ENCODE measurements at regions not wholly inside any gene's neighbourhood (a gene's known extent, or its start where the extent isn't known, plus 50 kb on each side); places are given as distances from the start of the nearest gene placed in this dataset.

DNA sequence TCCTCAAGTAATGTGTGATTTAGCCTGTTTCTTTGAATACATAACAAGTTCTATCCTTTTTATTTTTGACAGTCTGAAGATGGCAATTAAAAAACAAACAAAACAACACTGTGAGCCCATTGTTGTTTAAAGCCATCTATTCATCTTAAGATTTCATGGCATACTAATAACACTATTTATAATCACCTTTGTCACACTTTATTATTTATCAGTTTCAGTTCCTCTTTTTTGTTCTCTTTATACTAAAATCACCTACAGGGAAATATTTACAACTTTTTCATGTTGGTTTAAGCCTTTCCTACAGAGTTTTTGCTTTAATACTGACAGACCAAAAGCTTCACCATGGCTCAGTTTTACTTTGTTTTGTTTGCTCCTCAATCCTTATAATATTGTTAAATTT lies 247.4 kb upstream of the CTSO start:
- no peak for DNase-seq

DNA sequence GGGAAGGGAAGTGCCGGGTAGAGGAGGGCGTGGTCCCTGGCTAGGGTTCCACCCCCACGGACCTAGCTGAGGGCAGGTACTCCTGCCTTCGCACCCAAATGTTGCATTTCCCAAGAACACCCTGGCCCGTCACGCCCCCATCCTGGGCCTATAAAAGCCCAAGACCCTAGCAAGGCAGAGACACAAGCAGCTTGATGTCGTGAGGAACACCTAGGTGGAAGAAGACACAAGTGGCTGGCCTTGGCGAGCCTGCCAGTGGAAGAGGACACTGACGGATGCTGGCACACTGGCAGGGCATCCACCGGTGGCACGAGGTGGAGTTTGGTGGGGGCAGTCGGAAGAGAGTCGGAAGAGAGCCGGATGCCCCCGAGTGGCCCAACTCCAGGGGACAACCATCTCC lies 244.8 kb upstream of the CTSO start:
- DNase-seq: no peak

DNA sequence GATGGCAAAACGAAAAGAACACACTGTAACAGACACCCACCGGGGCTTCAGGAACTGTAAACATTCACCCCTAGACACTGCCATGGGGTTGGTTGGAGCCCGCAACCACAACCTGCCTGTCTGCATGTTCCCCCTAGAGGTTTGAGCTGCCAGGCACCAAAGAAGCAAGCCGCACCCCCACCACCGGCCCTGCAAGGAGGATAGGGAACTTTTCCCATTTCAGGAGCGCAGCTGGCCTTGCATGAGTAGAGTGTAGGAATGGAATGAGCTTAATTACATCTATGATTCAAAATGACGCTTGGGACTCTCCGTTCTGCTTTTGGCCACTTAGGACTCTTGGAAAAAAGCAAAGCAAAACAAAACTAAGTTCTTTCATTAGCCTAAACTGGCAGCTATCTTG lies 243.6 kb upstream of the CTSO start:
- DNase-seq: no peak

DNA sequence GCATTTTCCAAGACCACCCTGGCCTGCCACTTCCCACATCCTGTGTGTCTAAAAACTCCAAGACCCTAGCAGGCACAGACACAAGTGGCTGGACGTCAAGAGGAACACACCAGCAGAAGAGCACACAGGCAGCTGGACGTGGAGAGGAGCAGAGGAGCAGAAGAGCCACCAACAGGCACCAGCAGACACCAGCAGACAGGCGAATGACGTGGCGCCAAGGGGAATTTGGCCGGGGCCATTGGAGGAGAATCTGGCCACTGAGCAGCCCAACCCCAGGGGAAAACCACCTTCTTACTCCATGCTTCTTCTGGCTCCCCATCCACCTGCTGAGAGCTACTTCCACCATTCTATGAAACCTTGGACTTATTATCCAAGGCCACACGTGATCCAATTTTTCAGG lies 243.1 kb upstream of the CTSO start:
- no peak for DNase-seq

- DNase-seq: no peak
These were observed 242.2 kb upstream of the CTSO start for GRCh38 chr4:156195914-156196313.

DNA sequence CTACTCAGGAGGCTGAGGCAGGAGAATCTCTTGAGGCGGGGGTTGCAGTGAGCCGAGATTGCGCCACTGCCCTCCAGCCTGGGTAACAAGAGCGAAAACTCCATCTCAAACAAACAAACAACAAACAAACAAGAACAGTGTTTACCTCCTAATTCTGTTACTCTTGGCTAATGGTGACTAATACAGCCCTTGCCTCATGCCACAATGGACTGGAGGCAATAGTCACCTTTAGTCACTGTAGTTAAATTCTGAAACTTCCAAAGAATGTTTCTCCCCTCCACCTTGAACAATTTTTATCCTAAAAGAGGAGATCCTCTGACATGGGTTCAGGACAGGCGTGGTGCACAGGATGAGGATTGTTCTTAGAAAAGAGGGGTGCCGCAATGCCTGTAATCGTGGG lies 241.2 kb upstream of the CTSO start:
- no peak for DNase-seq

DNA sequence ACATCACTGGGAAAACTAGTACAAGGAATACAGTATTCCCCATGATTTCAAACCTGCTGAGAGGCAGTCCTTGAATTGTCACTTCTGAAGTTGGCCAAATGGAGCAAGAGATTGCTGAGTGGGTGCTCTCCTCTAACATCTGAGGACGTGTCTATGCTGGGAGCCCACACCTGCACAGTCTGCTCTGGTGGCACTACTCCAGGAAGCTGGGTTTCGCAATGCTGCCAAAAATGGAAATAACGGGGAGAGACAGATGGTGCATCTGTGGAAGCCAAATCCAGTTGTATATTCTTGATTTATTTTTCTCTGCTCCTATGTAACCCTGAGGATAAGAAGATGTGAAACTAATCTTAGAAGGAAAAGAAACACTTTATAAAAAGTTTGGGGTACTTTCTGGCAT lies 240.1 kb upstream of the CTSO start:
- no peak for DNase-seq

GRCh38 chr4:156193106-156193505 lies 239.4 kb upstream of the CTSO start:
- no peak for DNase-seq

- DNase-seq: no peak
These were observed 238.4 kb upstream of the CTSO start for GRCh38 chr4:156192033-156192432.

DNA sequence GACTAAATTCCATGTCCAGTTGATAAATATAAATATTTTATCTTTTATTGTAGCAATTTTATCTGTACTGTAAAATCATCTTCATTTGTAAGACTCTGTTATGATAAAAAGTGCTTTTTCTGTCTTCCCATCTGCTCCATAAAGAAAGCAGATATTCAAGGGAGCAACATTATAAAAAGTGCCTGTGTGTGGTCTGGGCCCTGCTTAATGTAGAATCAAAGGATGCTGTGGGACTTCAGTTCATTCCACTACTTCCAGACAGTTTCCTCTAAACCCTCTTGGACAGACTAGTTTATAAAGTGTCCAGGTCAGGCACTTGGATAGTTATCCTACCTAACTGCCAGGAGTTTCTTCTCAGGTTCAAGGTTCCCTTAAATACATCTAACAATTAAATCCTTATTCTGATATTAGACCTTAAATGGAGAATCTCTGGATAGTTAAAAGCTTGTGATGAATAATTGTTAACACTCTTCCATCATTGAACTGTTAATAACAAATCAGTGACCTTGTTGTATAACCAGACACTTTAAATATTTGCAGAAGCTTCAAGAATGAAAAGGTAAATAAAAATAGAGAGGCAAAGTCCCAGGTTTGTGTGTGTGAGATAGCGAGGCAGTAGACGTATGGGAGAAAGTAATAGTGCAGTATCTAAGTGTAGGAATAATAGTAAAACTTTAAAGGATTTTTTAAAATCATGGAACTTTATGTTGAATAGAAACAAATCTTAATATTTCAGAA lies 237.5 kb upstream of the CTSO start:
- DNase-seq: no peak

DNA sequence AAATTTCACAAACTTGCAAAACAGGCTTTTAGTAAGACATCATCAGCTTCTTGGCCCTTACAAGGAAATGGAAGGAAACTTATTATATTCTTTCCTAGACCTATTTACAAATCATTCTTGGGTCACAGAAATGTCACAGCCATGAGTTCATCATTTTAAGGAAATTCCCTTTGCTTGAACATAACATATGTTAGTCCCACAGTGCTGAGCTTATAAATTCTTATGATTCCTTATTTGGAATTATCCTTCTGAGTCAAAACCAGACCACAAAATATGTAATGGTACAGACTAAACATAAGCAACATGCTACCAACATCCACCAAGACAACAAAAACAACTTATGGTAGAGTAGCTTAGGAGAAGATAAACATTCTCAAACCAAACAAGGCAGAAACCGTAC lies 236.9 kb upstream of the CTSO start:
- DNase-seq: no peak

DNA sequence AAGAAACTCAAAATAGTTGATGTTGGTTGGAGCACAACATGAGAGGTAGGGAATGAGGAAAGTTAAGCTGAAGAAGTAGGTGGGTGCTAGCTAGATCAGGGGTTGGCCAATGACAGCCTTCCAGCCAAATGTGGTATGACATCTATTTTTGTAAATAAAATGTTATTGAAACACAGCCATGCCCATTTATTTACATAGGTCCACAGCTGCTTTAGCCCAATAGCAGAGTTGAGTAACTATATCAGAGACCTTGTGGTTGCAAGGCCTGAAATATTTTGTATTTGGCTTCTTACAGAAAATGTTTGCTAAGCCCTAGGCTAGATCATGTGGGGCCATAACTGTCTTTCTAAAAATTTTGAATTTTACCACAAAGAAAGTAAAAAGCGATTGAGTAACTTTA lies 234.9 kb upstream of the CTSO start:
- no peak for DNase-seq

DNA sequence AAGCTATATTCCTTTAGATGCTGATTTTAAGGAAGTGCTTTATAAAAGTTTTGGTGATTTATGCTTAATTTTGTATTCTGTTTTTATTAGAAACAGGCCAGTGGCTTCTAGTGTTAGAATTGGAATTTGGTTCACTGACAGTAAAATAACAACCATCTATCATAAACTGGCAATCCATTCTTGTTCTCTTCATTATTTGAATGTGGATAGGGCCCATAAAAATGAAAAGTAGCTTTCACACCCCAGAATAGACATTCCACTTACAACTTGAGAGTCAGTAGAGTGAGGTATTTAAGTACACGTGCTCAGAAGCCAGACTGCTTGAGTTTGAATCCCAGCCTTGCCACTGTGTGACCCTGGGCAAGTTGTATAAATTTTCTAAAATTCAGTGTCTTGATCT lies 232.4 kb upstream of the CTSO start:
- DNase-seq: no peak

GRCh38 chr4:156185514-156186055 lies 231.9 kb upstream of the CTSO start:
- no peak for DNase-seq

DNA sequence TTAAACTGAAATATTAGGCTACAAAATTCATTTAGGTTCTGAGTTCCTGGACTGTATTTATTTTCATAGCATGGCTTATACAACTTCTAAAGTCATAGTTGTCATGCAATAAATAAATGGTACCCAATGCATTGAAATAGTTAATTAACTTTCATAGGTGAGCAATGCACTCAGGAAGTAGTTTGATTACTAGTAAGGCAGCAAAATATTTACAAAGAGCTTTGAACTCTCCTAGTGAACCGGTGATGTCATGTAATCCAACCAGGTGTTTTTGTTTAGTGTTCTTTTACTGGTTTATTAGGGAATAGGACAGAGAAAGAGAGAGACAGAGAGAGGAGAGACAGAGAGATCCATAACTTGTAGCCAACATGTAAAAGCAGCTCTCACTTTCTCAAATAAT lies 228.6 kb upstream of the CTSO start:
- DNase-seq: no peak

- no peak for DNase-seq
These were observed 224.3 kb upstream of the CTSO start for GRCh38 chr4:156177941-156178340.

DNA sequence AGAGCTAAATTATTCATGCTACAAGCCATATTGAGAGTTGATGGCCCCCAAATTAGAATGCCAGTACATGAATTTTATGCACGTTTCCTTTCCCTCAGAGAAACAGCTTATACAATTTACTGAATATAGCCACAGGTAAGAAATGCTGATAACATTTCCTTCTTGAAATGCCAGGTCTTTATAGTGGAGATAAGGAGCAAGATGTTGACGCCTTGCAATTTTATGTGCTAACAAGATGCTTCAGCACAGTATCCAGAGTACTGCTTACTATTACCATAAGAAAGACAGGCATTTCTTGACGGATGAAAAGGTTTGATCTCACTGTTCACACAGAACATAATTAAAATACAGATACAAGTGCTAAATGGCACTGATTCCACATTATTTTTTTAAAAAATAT lies 223.2 kb upstream of the CTSO start:
- no peak for DNase-seq

- no peak for DNase-seq
These were observed 220.3 kb upstream of the CTSO start for GRCh38 chr4:156173937-156174336.

DNA sequence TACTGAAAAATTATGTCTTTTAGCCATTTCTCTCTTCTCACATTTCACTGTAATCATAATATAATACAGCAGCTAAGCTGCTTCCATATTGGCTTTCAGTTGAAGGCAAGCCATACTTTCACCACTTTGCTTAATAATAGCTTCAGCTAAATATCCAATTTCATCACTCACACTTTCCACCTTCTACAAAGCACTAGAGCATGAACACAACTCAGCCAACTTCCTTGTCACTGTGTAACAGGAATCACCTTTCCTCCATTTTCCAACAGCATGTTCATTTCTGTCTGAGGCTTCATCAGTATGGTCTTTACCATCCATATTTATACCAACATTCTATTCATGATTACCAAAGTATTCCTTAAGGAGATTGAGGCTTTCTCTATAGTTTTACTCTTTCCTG lies 219.8 kb upstream of the CTSO start:
- no peak for DNase-seq

DNA sequence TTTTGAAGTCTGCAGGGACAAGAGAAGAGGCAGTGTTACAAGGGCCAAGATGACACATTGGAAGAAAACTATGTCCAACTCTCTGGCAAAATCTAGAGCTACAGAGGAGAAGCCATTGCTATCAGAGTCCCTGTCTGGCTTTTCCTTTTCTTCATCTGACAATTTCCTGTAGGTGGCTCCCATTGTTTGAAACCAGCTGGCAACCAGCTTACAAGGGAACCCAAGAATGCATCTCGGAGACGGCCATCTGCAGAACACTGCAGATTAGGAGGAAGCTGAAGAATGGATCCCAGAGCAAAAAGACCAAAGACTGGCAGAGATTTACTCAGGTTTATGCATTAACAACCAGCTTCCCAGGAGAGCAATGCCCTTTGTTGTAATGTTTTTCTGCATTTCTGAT lies 216.2 kb upstream of the CTSO start:
- DNase-seq: no peak

- DNase-seq: no peak
These were observed 215.3 kb upstream of the CTSO start for GRCh38 chr4:156169011-156169410.

- no peak for DNase-seq
These were observed 214.6 kb upstream of the CTSO start for GRCh38 chr4:156168288-156168687.

DNA sequence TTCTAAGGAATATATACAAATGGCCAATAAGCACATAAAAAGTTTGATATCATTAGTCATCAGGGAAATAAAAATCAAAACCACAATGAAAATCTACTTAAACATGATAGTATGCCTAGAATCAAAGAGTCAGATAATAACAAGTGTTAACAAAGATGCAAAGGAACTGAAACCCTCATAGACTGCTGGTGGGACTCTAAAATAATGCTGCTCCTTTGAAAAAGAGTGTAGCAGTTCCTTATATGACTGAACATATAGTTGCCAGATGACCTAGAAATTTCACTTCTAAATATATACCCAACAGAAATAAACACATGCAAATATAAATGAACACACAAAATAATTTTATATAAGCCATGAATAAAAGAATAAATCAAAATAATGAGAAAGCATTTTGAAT lies 205.1 kb upstream of the CTSO start:
- DNase-seq: no peak

DNA sequence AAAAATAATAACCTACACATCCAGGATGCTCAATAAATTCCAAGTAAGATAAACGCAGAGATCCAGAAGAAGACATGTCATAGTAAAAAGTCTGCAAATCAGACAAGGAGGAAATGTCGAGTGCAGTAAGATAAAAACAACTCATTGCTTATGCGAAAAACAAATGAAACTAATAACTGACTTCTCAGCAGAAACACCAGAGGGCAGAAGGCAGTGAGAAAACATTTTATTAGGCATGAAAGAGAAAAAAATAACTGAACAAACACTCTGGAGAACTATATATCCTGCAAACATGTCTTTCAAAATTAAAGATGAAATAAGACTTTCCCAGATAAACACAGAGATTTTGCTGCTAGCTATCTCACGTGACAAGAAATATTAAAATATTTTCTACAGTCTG lies 201.3 kb upstream of the CTSO start:
- DNase-seq: no peak

GRCh38 chr4:156146571-156146970 lies 192.9 kb upstream of the CTSO start:
- DNase-seq: no peak

Measured in GDM1 (cell line).